HepG2 (cell line): ENCODE measurements at regions not wholly inside any gene's neighbourhood (a gene's known extent, or its start where the extent isn't known, plus 50 kb on each side); places are given as distances from the start of the nearest gene placed in this dataset.

Source experiments
- ARID3A ChIP-seq: IDR thresholded peaks from 2 replicates; pipeline ENCODE4 v1.6.1; 2012; ENCODE audit warnings: low read depth, low read length, improper control_type of control experiment
- ATAD3A ChIP-seq: sonication (generic); formaldehyde crosslinking; IDR thresholded peaks from 2 replicates; pipeline ENCODE4 v1.4.0; 2020; ENCODE audit warnings: missing genetic modification reagents
- CREBL2 ChIP-seq: sonication (generic); formaldehyde crosslinking; IDR thresholded peaks from 2 replicates; pipeline ENCODE4 v1.8.1; 2023; ENCODE audit warnings: missing genetic modification reagents, mild to moderate bottlenecking, borderline replicate concordance
- CTCF ChIP-seq: sonication (generic); formaldehyde crosslinking; IDR thresholded peaks from 2 replicates; pipeline ENCODE4 v1.5.0; 2020; ENCODE audit warnings: mild to moderate bottlenecking, missing genetic modification reagents, moderate library complexity
- DR1 ChIP-seq: sonication (generic); formaldehyde crosslinking; IDR thresholded peaks from 2 replicates; pipeline ENCODE4 v1.8.0; 2021; ENCODE audit warnings: mild to moderate bottlenecking, missing genetic modification reagents, inconsistent platforms
- ELF1 ChIP-seq: sonication (generic); formaldehyde crosslinking; IDR thresholded peaks from 2 replicates; pipeline ENCODE4 v1.4.0; 2020; ENCODE audit warnings: missing genetic modification reagents
- KLF12 ChIP-seq: sonication (generic); formaldehyde crosslinking; IDR thresholded peaks from 2 replicates; pipeline ENCODE4 v1.4.0; 2020; ENCODE audit warnings: missing genetic modification reagents, borderline replicate concordance
- NPAS2 ChIP-seq: sonication (generic); formaldehyde crosslinking; IDR thresholded peaks from 2 replicates; pipeline ENCODE4 v1.8.0; 2022; ENCODE audit warnings: mild to moderate bottlenecking, missing genetic modification reagents, borderline replicate concordance
- NRL ChIP-seq: sonication (generic); formaldehyde crosslinking; IDR thresholded peaks from 2 replicates; pipeline ENCODE4 v1.5.0; 2020; ENCODE audit warnings: missing genetic modification reagents, mild to moderate bottlenecking, moderate library complexity, borderline replicate concordance
- SIN3A ChIP-seq: IDR thresholded peaks from 2 replicates; pipeline ENCODE4 v1.6.1; 2011; ENCODE audit warnings: low read depth, mild to moderate bottlenecking, control low read depth, low read length, borderline replicate concordance

GRCh38 chr6:44733126-44733525 lies 345.6 kb downstream of the CDC5L start:
- TF ChIP-seq NPAS2 (CRISPR knock-in tag) (no peak), KLF12 (no peak), CTCF (no peak), DR1 (CRISPR knock-in tag) (no peak), SIN3A (no peak), ATAD3A (CRISPR knock-in tag) (no peak), ELF1 (no peak), NRL (CRISPR knock-in tag) (no peak), CREBL2 (CRISPR knock-in tag) (no peak), ARID3A (no peak)
